Transverse colon (tissue), 4 donors: ENCODE measurements at regions not wholly inside any gene's neighbourhood (a gene's known extent, or its start where the extent isn't known, plus 50 kb on each side); places are given as distances from the start of the nearest gene placed in this dataset.

ENCODE experiments used
- DNase-seq: peaks from one replicate; pipeline ENCODE4 v3.0.0-alpha.2; 2019
- H3K27ac ChIP-seq, 4 donors: fragments of 200-600 bp; sonication (generic); 2 replicates each; pipeline ENCODE4 v1.5.1; 2016 to 2018; ENCODE audit warnings: inconsistent platforms in 4 of 4
- H3K27me3 ChIP-seq: fragments of 200-600 bp; sonication (generic); 2 replicates; pipeline ENCODE4 v1.5.1; 2017; ENCODE audit warnings: inconsistent platforms
- H3K36me3 ChIP-seq, 4 donors: fragments of 200-600 bp; sonication (generic); 2 replicates each; pipeline ENCODE4 v1.5.1; 2017 to 2019; ENCODE audit warnings: inconsistent platforms in 4 of 4
- H3K4me1 ChIP-seq, 4 donors: fragments of 200-600 bp; sonication (generic); 2 replicates each; pipeline ENCODE4 v1.5.1; 2017 to 2020; ENCODE audit warnings: inconsistent platforms in 4 of 4
- H3K4me3 ChIP-seq, 4 donors: fragments of 200-600 bp; sonication (generic); 1 replicate in 1 of 4; 2 replicates in 3 of 4; pipeline versions ENCODE4 v1.5.1 to v1.6.1; 2017 to 2019; ENCODE audit warnings: inconsistent platforms in 4 of 4
- H3K9me3 ChIP-seq, 2 donors: fragments of 200-600 bp; sonication (generic); 2 replicates each; pipeline ENCODE4 v1.5.1; 2017 to 2019; ENCODE audit warnings: inconsistent platforms in 2 of 2
- EP300 ChIP-seq: sonication (generic); formaldehyde crosslinking; IDR thresholded peaks from one replicate; pipeline ENCODE4 v1.6.1; 2017; ENCODE audit warnings: antibody characterized with exemption, low read depth
- POLR2A ChIP-seq: fragments of 450-650 bp; IDR thresholded peaks from one replicate; pipeline ENCODE4 v1.6.1; 2016; ENCODE audit warnings: antibody characterized with exemption, mild to moderate bottlenecking, moderate library complexity
- POLR2AphosphoS5 ChIP-seq, 3 donors: sonication (generic); formaldehyde crosslinking; IDR thresholded peaks; one replicate each; pipeline ENCODE4 v1.6.1; 2016; ENCODE audit warnings: antibody characterized with exemption in 3 of 3
- WGBS, 2 donors: methylation state at CpG; one replicate each; pipeline ENCODE4 v1.1.5; 2018; ENCODE audit warnings: low coverage in 1 of 2; 5-methylcytosine and 5-hydroxymethylcytosine counted together
- in situ Hi-C, 4 donors: fragments of 200-750 bp; cut with MboI; loops; one replicate each; pipeline versions ENCODE4 v1.15.0 to v1.15.1; 2017; ENCODE audit warnings: low sequenced_read_pairs in 3 of 4, low pct_ligation_motif_present in 1 of 4, low pct_unique_long_range_greater_than_20kb in 1 of 4
- intact Hi-C: fragments of 100-400 bp; cut with DNase I; formaldehyde crosslinking; loops from one replicate; pipeline ENCODE4 v1.15.1; 2023; ENCODE audit warnings: low total_unique reads
- TF ChIP-seq, protein P1 (sequence below), 5 experiments: fragments of 200-600 bp in 3 of 5; fragments of 450-650 bp in 2 of 5; sonication (generic) in 3 of 5; IDR thresholded peaks; 1 replicate in 2 of 5; 2 replicates in 3 of 5; pipeline ENCODE4 v1.5.1; 2016 to 2017; ENCODE audit warnings: antibody characterized with exemption in 5 of 5, inconsistent platforms in 3 of 5, mild to moderate bottlenecking in 2 of 5, moderate library complexity in 1 of 5

- Histone ChIP-seq H3K4me3 (no peak overlapping the region), H3K27ac (no peak overlapping the region), H3K9me3 (no peaks in the 10 kb centered on the region), H3K4me1 (no peaks in the 10 kb centered on the region), H3K27me3 (no peaks in the 10 kb centered on the region), H3K36me3 (no peaks in the 10 kb centered on the region)
- 49% methylated on average over 1 of the region's 1 CpG; no CpG with 5 or more reads in 1 of the 2 donors for WGBS, 2 donors
- intact Hi-C loops (no loop called here), in situ Hi-C loops (no loop called here)
- no peak for TF ChIP-seq EP300
- TF ChIP-seq POLR2AphosphoS5 (IDR thresholded peaks at IDR 0.05) = no peak
- TF ChIP-seq POLR2A = no peak
- TF ChIP-seq, protein P1, sequence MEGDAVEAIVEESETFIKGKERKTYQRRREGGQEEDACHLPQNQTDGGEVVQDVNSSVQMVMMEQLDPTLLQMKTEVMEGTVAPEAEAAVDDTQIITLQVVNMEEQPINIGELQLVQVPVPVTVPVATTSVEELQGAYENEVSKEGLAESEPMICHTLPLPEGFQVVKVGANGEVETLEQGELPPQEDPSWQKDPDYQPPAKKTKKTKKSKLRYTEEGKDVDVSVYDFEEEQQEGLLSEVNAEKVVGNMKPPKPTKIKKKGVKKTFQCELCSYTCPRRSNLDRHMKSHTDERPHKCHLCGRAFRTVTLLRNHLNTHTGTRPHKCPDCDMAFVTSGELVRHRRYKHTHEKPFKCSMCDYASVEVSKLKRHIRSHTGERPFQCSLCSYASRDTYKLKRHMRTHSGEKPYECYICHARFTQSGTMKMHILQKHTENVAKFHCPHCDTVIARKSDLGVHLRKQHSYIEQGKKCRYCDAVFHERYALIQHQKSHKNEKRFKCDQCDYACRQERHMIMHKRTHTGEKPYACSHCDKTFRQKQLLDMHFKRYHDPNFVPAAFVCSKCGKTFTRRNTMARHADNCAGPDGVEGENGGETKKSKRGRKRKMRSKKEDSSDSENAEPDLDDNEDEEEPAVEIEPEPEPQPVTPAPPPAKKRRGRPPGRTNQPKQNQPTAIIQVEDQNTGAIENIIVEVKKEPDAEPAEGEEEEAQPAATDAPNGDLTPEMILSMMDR (IDR thresholded peaks at IDR 0.05) = no peak
- no peak for DNase-seq
These were observed 247.6 kb downstream of the PAPSS1 start for GRCh38 chr4:107472265-107472948.

- intact Hi-C loops = no loop called here
These were observed 249.9 kb downstream of the PAPSS1 start for GRCh38 chr4:107470173-107470572.

DNA sequence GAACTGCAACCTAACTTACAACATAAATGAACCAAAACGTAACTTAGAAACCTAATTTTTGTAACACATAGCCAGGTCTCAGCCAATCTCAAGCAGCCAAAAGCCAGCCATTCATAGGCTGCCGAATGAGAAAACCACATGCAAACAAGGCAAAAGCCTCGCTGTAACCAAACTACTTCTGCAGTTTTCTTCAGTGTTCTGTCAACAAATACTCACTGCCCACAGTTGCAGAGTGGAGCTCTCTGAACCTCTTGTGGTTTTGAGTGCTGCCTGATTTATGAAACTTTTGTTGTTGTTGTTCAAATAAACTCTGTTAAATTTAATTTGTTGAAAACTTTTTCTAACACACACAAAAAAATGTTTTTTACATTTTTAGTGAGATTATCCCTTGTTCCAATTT lies 251.2 kb downstream of the PAPSS1 start:
- intact Hi-C loops (no loop called here), in situ Hi-C loops (no loop called here)
- no peak for DNase-seq
- TF ChIP-seq POLR2AphosphoS5 (IDR thresholded peaks at IDR 0.05) = no peak
- TF ChIP-seq POLR2A = no peak
- TF ChIP-seq, protein P1 (IDR thresholded peaks at IDR 0.05) = no peak
- TF ChIP-seq EP300 = no peak
- Histone ChIP-seq H3K27ac (no peak overlapping the region), H3K9me3 (no peaks in the 10 kb centered on the region), H3K27me3 (no peaks in the 10 kb centered on the region), H3K36me3 (no peaks in the 10 kb centered on the region), H3K4me1 (no peaks in the 10 kb centered on the region), H3K4me3 (no peak overlapping the region)
- WGBS, 2 donors = 48 to 70% methylated on average over 3 of the region's 3 CpGs

More at GRCh38 chr4:107470173-107470572, 249.9 kb downstream of the PAPSS1 start:
- TF ChIP-seq EP300 (no peak), POLR2AphosphoS5 (IDR thresholded peaks at IDR 0.05) (no peak), POLR2A (no peak)
- TF ChIP-seq, protein P1 (IDR thresholded peaks at IDR 0.05) = no peak
- no peak overlapping the region for H3K27ac ChIP-seq
- H3K27me3 ChIP-seq = no peaks in the 10 kb centered on the region
- no peak for DNase-seq
- no peak overlapping the region for H3K4me3 ChIP-seq
- 75 to 78% methylated on average over 3 of the region's 3 CpGs for WGBS, 2 donors
- H3K36me3 ChIP-seq = no peaks in the 10 kb centered on the region
- H3K9me3 ChIP-seq = no peaks in the 10 kb centered on the region
- H3K4me1 ChIP-seq = no peaks in the 10 kb centered on the region
- in situ Hi-C loops = no loop called here

DNA sequence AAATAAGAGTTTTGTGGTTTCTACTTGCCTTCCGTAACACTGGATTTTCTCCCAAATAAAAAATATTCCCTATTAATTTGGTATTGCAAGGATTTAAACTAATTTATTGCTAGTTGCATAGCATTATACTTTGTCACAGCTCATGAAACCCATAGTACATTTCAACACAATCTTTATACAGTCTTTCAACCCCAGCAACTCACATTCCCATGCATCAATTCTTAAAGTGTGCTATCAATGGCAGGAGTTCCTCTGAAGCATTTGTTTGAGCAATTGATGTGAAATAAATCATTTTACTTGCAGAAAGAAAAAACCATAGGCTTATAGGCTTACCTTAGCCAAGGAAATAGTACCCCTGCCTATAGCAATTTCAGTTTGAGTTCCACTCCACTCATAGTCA lies 251.9 kb downstream of the PAPSS1 start:
- 93 to 98% methylated on average over 1 of the region's 1 CpG for WGBS, 2 donors
- Histone ChIP-seq H3K4me1 (no peaks in the 10 kb centered on the region), H3K4me3 (no peak overlapping the region), H3K27me3 (no peaks in the 10 kb centered on the region), H3K27ac (no peak overlapping the region), H3K9me3 (no peaks in the 10 kb centered on the region), H3K36me3 (no peaks in the 10 kb centered on the region)
- intact Hi-C loops = no loop called here
- TF ChIP-seq EP300 (no peak), POLR2AphosphoS5 (IDR thresholded peaks at IDR 0.05) (no peak), POLR2A (no peak)
- TF ChIP-seq, protein P1 (IDR thresholded peaks at IDR 0.05) = no peak
- DNase-seq = no peak
- in situ Hi-C loops = no loop called here
